A673 (cell line): ENCODE measurements at regions not wholly inside any gene's neighbourhood (a gene's known extent, or its start where the extent isn't known, plus 50 kb on each side); places are given as distances from the start of the nearest gene placed in this dataset.

Experiments
- EZH2 ChIP-seq: fragments of 200-600 bp; sonication (generic); IDR thresholded peaks from 2 replicates; pipeline ENCODE4 v1.6.1; 2017; ENCODE audit warnings: borderline replicate concordance, low read depth, mild to moderate bottlenecking, mixed read lengths, antibody characterized with exemption, low read length; ENCODE audit not compliant: poor library complexity, severe bottlenecking
- TF ChIP-seq, protein P1 (sequence below): fragments of 300-800, 200-600 bp; sonication (generic); conservative IDR thresholded peaks from 2 replicates; pipeline ENCODE4 v1.5.1; 2017; ENCODE audit warnings: low read depth, mild to moderate bottlenecking, antibody characterized with exemption, low read length, moderate library complexity, mixed read lengths

DNA sequence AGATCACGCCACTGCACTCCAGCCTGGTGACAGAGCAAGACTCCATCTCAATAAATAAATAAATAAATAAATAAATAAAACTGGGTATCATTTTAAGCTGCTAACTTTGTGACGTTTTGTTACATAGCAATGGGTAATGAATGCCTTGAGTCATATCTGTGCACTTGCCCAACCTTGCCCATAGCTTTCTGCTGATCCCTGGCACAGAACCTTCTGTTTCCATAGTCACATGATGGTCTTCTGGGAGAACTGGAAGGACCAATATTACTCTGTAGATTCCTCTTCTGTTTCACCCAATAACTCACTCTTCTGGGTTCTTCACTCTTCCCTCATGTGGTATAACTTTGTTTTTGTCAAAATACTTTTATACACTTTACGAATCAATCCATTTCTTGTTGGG is 140.8 kb downstream of the SCARB1 start:
- TF ChIP-seq, protein P1, sequence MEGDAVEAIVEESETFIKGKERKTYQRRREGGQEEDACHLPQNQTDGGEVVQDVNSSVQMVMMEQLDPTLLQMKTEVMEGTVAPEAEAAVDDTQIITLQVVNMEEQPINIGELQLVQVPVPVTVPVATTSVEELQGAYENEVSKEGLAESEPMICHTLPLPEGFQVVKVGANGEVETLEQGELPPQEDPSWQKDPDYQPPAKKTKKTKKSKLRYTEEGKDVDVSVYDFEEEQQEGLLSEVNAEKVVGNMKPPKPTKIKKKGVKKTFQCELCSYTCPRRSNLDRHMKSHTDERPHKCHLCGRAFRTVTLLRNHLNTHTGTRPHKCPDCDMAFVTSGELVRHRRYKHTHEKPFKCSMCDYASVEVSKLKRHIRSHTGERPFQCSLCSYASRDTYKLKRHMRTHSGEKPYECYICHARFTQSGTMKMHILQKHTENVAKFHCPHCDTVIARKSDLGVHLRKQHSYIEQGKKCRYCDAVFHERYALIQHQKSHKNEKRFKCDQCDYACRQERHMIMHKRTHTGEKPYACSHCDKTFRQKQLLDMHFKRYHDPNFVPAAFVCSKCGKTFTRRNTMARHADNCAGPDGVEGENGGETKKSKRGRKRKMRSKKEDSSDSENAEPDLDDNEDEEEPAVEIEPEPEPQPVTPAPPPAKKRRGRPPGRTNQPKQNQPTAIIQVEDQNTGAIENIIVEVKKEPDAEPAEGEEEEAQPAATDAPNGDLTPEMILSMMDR: no peak
- TF ChIP-seq EZH2: no peak
